ENCODE measurements at regions not wholly inside any gene's neighbourhood (a gene's known extent, or its start where the extent isn't known, plus 50 kb on each side); places are given as distances from the start of the nearest gene placed in this dataset.

- Mint-ChIP-seq H3K36me3 (peaks cover 5% of the 10 kb centered on the region), H3K4me3 (no peak overlapping the region), H3K9me3 (peaks cover 14% of the 10 kb centered on the region), H3K27ac (no peak overlapping the region), H3K4me1 (ENCODE audit: low read depth in 2 of 2) (no peaks in the 10 kb centered on the region), H3K27me3 (no peaks in the 10 kb centered on the region)
- DNase-seq (ENCODE audit: low spot score) (no peak), ATAC-seq (no peak)
Measured at GRCh38 chr14:42929806-42930480, 1323.3 kb downstream of the LRFN5 start.

- ATAC-seq (no peak), DNase-seq (ENCODE audit: low spot score) (no peak)
- Mint-ChIP-seq H3K27me3 (no peaks in the 10 kb centered on the region), H3K4me1 (ENCODE audit: low read depth in 2 of 2) (no peaks in the 10 kb centered on the region), H3K27ac (no peak overlapping the region), H3K4me3 (no peak overlapping the region), H3K9me3 (peaks cover 23% of the 10 kb centered on the region), H3K36me3 (peaks cover 5% of the 10 kb centered on the region)
Measured at GRCh38 chr14:42927313-42927712, 1320.6 kb downstream of the LRFN5 start.

GRCh38 chr14:42921901-42922300 is 1315.2 kb downstream of the LRFN5 start:
- Mint-ChIP-seq H3K27ac (no peak overlapping the region), H3K9me3 (peaks cover 16% of the 10 kb centered on the region), H3K4me3 (no peak overlapping the region), H3K36me3 (peaks cover 5% of the 10 kb centered on the region), H3K4me1 (ENCODE audit: low read depth in 2 of 2) (no peaks in the 10 kb centered on the region), H3K27me3 (no peaks in the 10 kb centered on the region)
- ATAC-seq (no peak), DNase-seq (ENCODE audit: low spot score) (no peak)

GRCh38 chr14:42918615-42919014 is 1311.9 kb downstream of the LRFN5 start:
- H3K27me3 Mint-ChIP-seq = no peaks in the 10 kb centered on the region

GRCh38 chr14:42911642-42912041 is 1305.0 kb downstream of the LRFN5 start:
- peaks cover 16% of the 10 kb centered on the region for H3K9me3 Mint-ChIP-seq
- ATAC-seq = no peak
- no peak overlapping the region for H3K4me3 Mint-ChIP-seq
- no peak for DNase-seq (ENCODE audit: low spot score)
- no peaks in the 10 kb centered on the region for H3K4me1 Mint-ChIP-seq (ENCODE audit: low read depth in 2 of 2)
- H3K36me3 Mint-ChIP-seq = peaks cover 7% of the 10 kb centered on the region
- no peaks in the 10 kb centered on the region for H3K27me3 Mint-ChIP-seq
- no peak overlapping the region for H3K27ac Mint-ChIP-seq

More at GRCh38 chr14:42918615-42919014, 1311.9 kb downstream of the LRFN5 start:
- H3K27ac Mint-ChIP-seq = no peak overlapping the region
- no peak for DNase-seq (ENCODE audit: low spot score)
- H3K4me1 Mint-ChIP-seq (ENCODE audit: low read depth in 2 of 2) = no peaks in the 10 kb centered on the region
- H3K9me3 Mint-ChIP-seq = peaks cover 12% of the 10 kb centered on the region
- ATAC-seq = no peak
- peaks cover 7% of the 10 kb centered on the region for H3K36me3 Mint-ChIP-seq
- H3K4me3 Mint-ChIP-seq = no peak overlapping the region

- no peak for ATAC-seq
- no peaks in the 10 kb centered on the region for H3K36me3 Mint-ChIP-seq
Measured at GRCh38 chr14:42909659-42910058, 1303.0 kb downstream of the LRFN5 start.

GRCh38 chr14:42893183-42893582 is 1286.5 kb downstream of the LRFN5 start:
- ATAC-seq (no peak), DNase-seq (ENCODE audit: low spot score) (no peak)
- Mint-ChIP-seq H3K9me3 (peaks cover 8% of the 10 kb centered on the region), H3K4me3 (no peak overlapping the region), H3K4me1 (ENCODE audit: low read depth in 2 of 2) (no peaks in the 10 kb centered on the region), H3K36me3 (no peaks in the 10 kb centered on the region), H3K27me3 (no peaks in the 10 kb centered on the region), H3K27ac (no peak overlapping the region)

More at GRCh38 chr14:42909659-42910058, 1303.0 kb downstream of the LRFN5 start:
- no peak overlapping the region for H3K4me3 Mint-ChIP-seq
- H3K27ac Mint-ChIP-seq = no peak overlapping the region
- DNase-seq (ENCODE audit: low spot score) = no peak
- H3K9me3 Mint-ChIP-seq = peaks cover 8% of the 10 kb centered on the region
- no peaks in the 10 kb centered on the region for H3K4me1 Mint-ChIP-seq (ENCODE audit: low read depth in 2 of 2)
- H3K27me3 Mint-ChIP-seq = no peaks in the 10 kb centered on the region

GRCh38 chr14:42884100-42884499 is 1277.4 kb downstream of the LRFN5 start:
- Mint-ChIP-seq H3K36me3 (no peaks in the 10 kb centered on the region), H3K27me3 (no peaks in the 10 kb centered on the region), H3K27ac (no peak overlapping the region), H3K4me1 (ENCODE audit: low read depth in 2 of 2) (no peaks in the 10 kb centered on the region), H3K4me3 (no peak overlapping the region), H3K9me3 (peaks cover 6% of the 10 kb centered on the region)
- DNase-seq (ENCODE audit: low spot score) = no peak
- ATAC-seq = no peak

- H3K36me3 Mint-ChIP-seq = no peaks in the 10 kb centered on the region
- no peak overlapping the region for H3K4me3 Mint-ChIP-seq
- H3K27me3 Mint-ChIP-seq = no peaks in the 10 kb centered on the region
Measured at GRCh38 chr14:42877716-42878115, 1271.0 kb downstream of the LRFN5 start.

GRCh38 chr14:42872786-42873185 is 1266.1 kb downstream of the LRFN5 start:
- Mint-ChIP-seq H3K27ac (no peak overlapping the region), H3K9me3 (peaks cover 9% of the 10 kb centered on the region), H3K27me3 (no peaks in the 10 kb centered on the region), H3K4me1 (ENCODE audit: low read depth in 2 of 2) (no peaks in the 10 kb centered on the region), H3K36me3 (no peaks in the 10 kb centered on the region), H3K4me3 (no peak overlapping the region)
- ATAC-seq (no peak), DNase-seq (ENCODE audit: low spot score) (no peak)

More at GRCh38 chr14:42877716-42878115, 1271.0 kb downstream of the LRFN5 start:
- no peak for DNase-seq (ENCODE audit: low spot score)
- Mint-ChIP-seq H3K4me1 (ENCODE audit: low read depth in 2 of 2) (no peaks in the 10 kb centered on the region), H3K27ac (no peak overlapping the region), H3K9me3 (peaks cover 7% of the 10 kb centered on the region)
- ATAC-seq = no peak

- no peak overlapping the region for H3K4me3 Mint-ChIP-seq
- H3K27me3 Mint-ChIP-seq = no peaks in the 10 kb centered on the region
- no peak overlapping the region for H3K27ac Mint-ChIP-seq
- peaks cover 13% of the 10 kb centered on the region for H3K9me3 Mint-ChIP-seq
- DNase-seq (ENCODE audit: low spot score) = no peak
- H3K36me3 Mint-ChIP-seq = no peaks in the 10 kb centered on the region
- H3K4me1 Mint-ChIP-seq (ENCODE audit: low read depth in 2 of 2) = no peaks in the 10 kb centered on the region
- ATAC-seq = no peak
Measured at GRCh38 chr14:42869681-42870080, 1263.0 kb downstream of the LRFN5 start.

GRCh38 chr14:42862114-42862513 is 1255.4 kb downstream of the LRFN5 start:
- DNase-seq (ENCODE audit: low spot score) (no peak), ATAC-seq (no peak)
- H3K9me3 Mint-ChIP-seq = peaks cover 17% of the 10 kb centered on the region
- H3K36me3 Mint-ChIP-seq = no peaks in the 10 kb centered on the region
- H3K4me3 Mint-ChIP-seq = no peak overlapping the region
- H3K4me1 Mint-ChIP-seq (ENCODE audit: low read depth in 2 of 2) = no peaks in the 10 kb centered on the region
- no peak overlapping the region for H3K27ac Mint-ChIP-seq
- no peaks in the 10 kb centered on the region for H3K27me3 Mint-ChIP-seq

- Mint-ChIP-seq H3K9me3 (peaks cover 17% of the 10 kb centered on the region), H3K27me3 (no peaks in the 10 kb centered on the region), H3K36me3 (no peaks in the 10 kb centered on the region), H3K27ac (no peak overlapping the region), H3K4me1 (ENCODE audit: low read depth in 2 of 2) (no peaks in the 10 kb centered on the region), H3K4me3 (no peak overlapping the region)
- ATAC-seq (no peak), DNase-seq (ENCODE audit: low spot score) (no peak)
Measured at GRCh38 chr14:42860371-42860770, 1253.7 kb downstream of the LRFN5 start.

- ATAC-seq = no peak
- Mint-ChIP-seq H3K4me3 (no peak overlapping the region), H3K9me3 (peaks cover 17% of the 10 kb centered on the region), H3K4me1 (ENCODE audit: low read depth in 2 of 2) (no peaks in the 10 kb centered on the region), H3K36me3 (peaks cover 4% of the 10 kb centered on the region), H3K27ac (no peak overlapping the region), H3K27me3 (no peaks in the 10 kb centered on the region)
- DNase-seq (ENCODE audit: low spot score) = no peak
Measured at GRCh38 chr14:42856106-42856505, 1249.4 kb downstream of the LRFN5 start.

GRCh38 chr14:42855085-42855484 is 1248.4 kb downstream of the LRFN5 start:
- Mint-ChIP-seq H3K4me3 (no peak overlapping the region), H3K27me3 (no peaks in the 10 kb centered on the region), H3K9me3 (peaks cover 14% of the 10 kb centered on the region), H3K4me1 (ENCODE audit: low read depth in 2 of 2) (no peaks in the 10 kb centered on the region), H3K27ac (no peak overlapping the region), H3K36me3 (peaks cover 4% of the 10 kb centered on the region)
- ATAC-seq (no peak), DNase-seq (ENCODE audit: low spot score) (no peak)

All from natural killer cell treated with Interleukin-12 subunit alpha and Interleukin-12 subunit beta and Interleukin-15 and Interleukin-18, amount 100 ng/mL, for 72 hours (primary cell).